GM23248 (cell line): ENCODE measurements at regions not wholly inside any gene's neighbourhood (a gene's known extent, or its start where the extent isn't known, plus 50 kb on each side); places are given as distances from the start of the nearest gene placed in this dataset.

Source experiments
- EZH2 ChIP-seq: fragments of 200-600 bp; sonication (generic); IDR thresholded peaks from 2 replicates; pipeline ENCODE4 v1.6.1; 2018; ENCODE audit warnings: antibody characterized with exemption, mild to moderate bottlenecking; ENCODE audit not compliant: insufficient read depth, poor library complexity, severe bottlenecking
- EZH2phosphoT487 ChIP-seq: fragments of 200-600 bp; sonication (generic); IDR thresholded peaks from 2 replicates; pipeline ENCODE4 v1.6.1; 2018; ENCODE audit warnings: antibody characterized with exemption, moderate library complexity, mild to moderate bottlenecking, low read depth; ENCODE audit not compliant: insufficient read depth

- TF ChIP-seq EZH2phosphoT487 (no peak), EZH2 (no peak)
Observed at GRCh38 chr4:14308229-14308651, 680.7 kb upstream of the BOD1L1 start.
